Common myeloid progenitor, CD34-positive (primary cell): ENCODE measurements at regions not wholly inside any gene's neighbourhood (a gene's known extent, or its start where the extent isn't known, plus 50 kb on each side); places are given as distances from the start of the nearest gene placed in this dataset.

Experiments
- CTCF ChIA-PET: fragments of 350-600 bp; sonication (Branson Sonifier 250); formaldehyde crosslinking; loops from one replicate; lab custom pipeline; 2021; ENCODE audit warnings: antibody characterized with exemption; lab: Charles Lee
- POLR2A ChIA-PET: fragments of 350-600 bp; sonication (Branson Sonifier 250); formaldehyde crosslinking; loops from one replicate; lab custom pipeline; 2021; ENCODE audit warnings: antibody characterized with exemption; lab: Charles Lee
- DNase-seq, 3 donors: peaks; one replicate each; pipeline versions ENCODE4 v3.0.0 to v3.0.0-alpha.2; 2013
- H3K27ac ChIP-seq, 2 experiments: 1 replicate in 1 of 2; 2 replicates in 1 of 2; pipeline ENCODE4 v1.7.0; 2013; ENCODE audit warnings: inconsistent platforms in 2 of 2, low read length in 2 of 2, mild to moderate bottlenecking in 2 of 2, low read depth in 1 of 2, moderate library complexity in 1 of 2; ENCODE audit not compliant: severe bottlenecking in 2 of 2, insufficient read depth in 1 of 2, poor library complexity in 1 of 2
- H3K27me3 ChIP-seq, 5 experiments: replicated peaks in 2 of 5; 1 replicate in 3 of 5; 2 replicates in 2 of 5; pipeline versions ENCODE4 v1.6.1 to v1.7.0; 2013; ENCODE audit warnings: low read length in 4 of 5, mild to moderate bottlenecking in 2 of 5, moderate library complexity in 2 of 5, inconsistent platforms in 1 of 5; ENCODE audit not compliant: insufficient read depth in 5 of 5, control insufficient read depth in 4 of 5
- H3K36me3 ChIP-seq, 4 experiments: 1 replicate in 2 of 4; 2 replicates in 2 of 4; pipeline versions ENCODE4 v1.6.1 to v1.7.0; 2013; ENCODE audit warnings: low read length in 3 of 4, control low read depth in 1 of 4, mild to moderate bottlenecking in 1 of 4; ENCODE audit not compliant: control insufficient read depth in 4 of 4, insufficient read depth in 4 of 4
- H3K4me1 ChIP-seq, 4 experiments: 1 replicate in 3 of 4; 2 replicates in 1 of 4; pipeline versions ENCODE4 v1.6.1 to v1.7.1; 2013; ENCODE audit warnings: low read length in 3 of 4, mild to moderate bottlenecking in 3 of 4, control low read depth in 1 of 4, inconsistent platforms in 1 of 4, moderate library complexity in 1 of 4; ENCODE audit not compliant: control insufficient read depth in 4 of 4, insufficient read depth in 4 of 4; ENCODE audit errors: control extremely low read depth in 1 of 4
- H3K4me3 ChIP-seq, 7 experiments: 1 replicate in 4 of 7; 2 replicates in 3 of 7; pipeline versions ENCODE4 v1.5.1 to v1.7.0; 2013; ENCODE audit warnings: mild to moderate bottlenecking in 7 of 7, low read length in 6 of 7, moderate library complexity in 6 of 7, inconsistent platforms in 2 of 7, low read depth in 2 of 7, control low read depth in 1 of 7; ENCODE audit not compliant: insufficient read depth in 4 of 7, control insufficient read depth in 1 of 7; ENCODE audit errors: extremely low read depth in 1 of 7
- H3K9me3 ChIP-seq, 5 experiments: 1 replicate in 4 of 5; 2 replicates in 1 of 5; pipeline versions ENCODE4 v1.6.1 to v1.7.1; 2013; ENCODE audit warnings: low read length in 4 of 5, mild to moderate bottlenecking in 2 of 5, inconsistent platforms in 1 of 5, low read depth in 1 of 5, moderate library complexity in 1 of 5; ENCODE audit not compliant: control insufficient read depth in 4 of 5, insufficient read depth in 2 of 5; ENCODE audit errors: control extremely low read depth in 1 of 5
- WGBS: methylation state at CpG from one replicate; pipeline ENCODE4 v1.1.5; 2013; ENCODE audit not compliant: insufficient coverage; 5-methylcytosine and 5-hydroxymethylcytosine counted together

- no peaks in the 10 kb centered on the region for H3K36me3 ChIP-seq
- H3K27me3 ChIP-seq = no peaks in the 10 kb centered on the region
- H3K9me3 ChIP-seq = no peaks in the 10 kb centered on the region
- H3K4me3 ChIP-seq = no peak overlapping the region
- no peak for DNase-seq
- ChIA-PET POLR2A (no interaction called here), CTCF (interaction anchor here (1.4 kb wide), 1 partner anchor 25 kb away, joined by 3 read pairs; no protein-coding TSS in a partner anchor)
- peaks cover 2 to 25% (median 14%) of the 10 kb centered on the region in 4 experiments for H3K4me1 ChIP-seq
- 96% methylated on average over 20 of the region's 21 CpGs for WGBS
- no peak overlapping the region for H3K27ac ChIP-seq
These were observed 99.7 kb upstream of the CTDP1 start for GRCh38 chr18:79579807-79580497.

- no peaks in the 10 kb centered on the region for H3K9me3 ChIP-seq
- H3K4me1 ChIP-seq = peaks cover 0 to 19% (median 8%) of the 10 kb centered on the region in 4 experiments
- ChIA-PET CTCF (interaction anchor here (1.4 kb wide), 1 partner anchor 24 kb away, joined by 3 read pairs; no protein-coding TSS in a partner anchor), POLR2A (no interaction called here)
- no peak overlapping the region for H3K27ac ChIP-seq
- 93% methylated on average over 24 of the region's 28 CpGs for WGBS
- no peak overlapping the region for H3K4me3 ChIP-seq
- no peaks in the 10 kb centered on the region for H3K27me3 ChIP-seq
- DNase-seq = no peak
- H3K36me3 ChIP-seq = no peaks in the 10 kb centered on the region
These were observed 99.0 kb upstream of the CTDP1 start for GRCh38 chr18:79580498-79581171.

GRCh38 chr18:79581406-79581805 lies 98.2 kb upstream of the CTDP1 start:
- POLR2A ChIA-PET = interaction anchor here (0.9 kb wide), 1 partner anchor 34 kb away, joined by 3 read pairs; no protein-coding TSS in a partner anchor
- CTCF ChIA-PET = interaction anchor here (1.4 kb wide), 1 partner anchor 23 kb away, joined by 3 read pairs; no protein-coding TSS in a partner anchor
- Histone ChIP-seq H3K4me1 (peaks cover 0 to 13% (median under 1%) of the 10 kb centered on the region in 4 experiments), H3K9me3 (no peaks in the 10 kb centered on the region), H3K27me3 (no peaks in the 10 kb centered on the region), H3K4me3 (no peak overlapping the region), H3K36me3 (no peaks in the 10 kb centered on the region), H3K27ac (no peak overlapping the region)
- DNase-seq = no peak
- WGBS = 91% methylated on average over 4 of the region's 6 CpGs

- no peaks in the 10 kb centered on the region for H3K36me3 ChIP-seq
- H3K4me3 ChIP-seq = no peak overlapping the region
- WGBS = 96% methylated on average over 8 of the region's 8 CpGs
- CTCF ChIA-PET = no interaction called here
- no peak overlapping the region for H3K27ac ChIP-seq
- H3K27me3 ChIP-seq = no peaks in the 10 kb centered on the region
- no peak for DNase-seq
- H3K4me1 ChIP-seq = peaks cover 0 to 13% (median 0%) of the 10 kb centered on the region in 4 experiments
- POLR2A ChIA-PET = interaction anchor here (0.9 kb wide), 1 partner anchor 33 kb away, joined by 3 read pairs; no protein-coding TSS in a partner anchor
- H3K9me3 ChIP-seq = no peaks in the 10 kb centered on the region
These were observed 97.7 kb upstream of the CTDP1 start for GRCh38 chr18:79581911-79582310.

- Histone ChIP-seq H3K36me3 (no peaks in the 10 kb centered on the region), H3K27me3 (no peaks in the 10 kb centered on the region), H3K4me1 (peaks cover 0 to 4% (median 0%) of the 10 kb centered on the region in 4 experiments), H3K4me3 (no peak overlapping the region), H3K9me3 (no peaks in the 10 kb centered on the region), H3K27ac (no peak overlapping the region)
- CTCF ChIA-PET = interaction anchor here (1.4 kb wide), 1 partner anchor 15 kb away, joined by 4 read pairs; no protein-coding TSS in a partner anchor
- POLR2A ChIA-PET = no interaction called here
- WGBS = 91% methylated on average over 5 of the region's 8 CpGs
- DNase-seq = no peak
These were observed 96.6 kb upstream of the CTDP1 start for GRCh38 chr18:79582978-79583377.

GRCh38 chr18:79583426-79583825 lies 96.2 kb upstream of the CTDP1 start:
- no peaks in the 10 kb centered on the region for H3K9me3 ChIP-seq
- peaks cover 0 to 1% (median 0%) of the 10 kb centered on the region in 4 experiments for H3K4me1 ChIP-seq
- DNase-seq = no peak
- CTCF ChIA-PET = interaction anchor here (1.4 kb wide), 1 partner anchor 14 kb away, joined by 4 read pairs; no protein-coding TSS in a partner anchor
- WGBS = 97% methylated on average over 13 of the region's 13 CpGs
- H3K36me3 ChIP-seq = no peaks in the 10 kb centered on the region
- POLR2A ChIA-PET = no interaction called here
- no peak overlapping the region for H3K4me3 ChIP-seq
- no peak overlapping the region for H3K27ac ChIP-seq
- no peaks in the 10 kb centered on the region for H3K27me3 ChIP-seq
